Activated CD4-positive, alpha-beta T cell treated with anti-CD3 and anti-CD28 coated beads, Interleukin-10, Interleukin-2, amounts not matched to agents 100 ng/mL and 50 ng/mL, durations not matched to agents 16 hours and 8 hours (primary cell): ENCODE measurements at regions not wholly inside any gene's neighbourhood (a gene's known extent, or its start where the extent isn't known, plus 50 kb on each side); places are given as distances from the start of the nearest gene placed in this dataset.

Source experiments
- DNase-seq: peaks from one replicate; pipeline ENCODE4 v3.0.0-alpha.2; 2020

- no peak for DNase-seq
Observed at GRCh38 chrX:39189431-39189830, 388.2 kb downstream of the MID1IP1 start.

GRCh38 chrX:39194673-39195072, 393.4 kb downstream of the MID1IP1 start:
- DNase-seq: no peak

- no peak for DNase-seq
Observed at GRCh38 chrX:39195156-39195555, 393.9 kb downstream of the MID1IP1 start.

GRCh38 chrX:39196192-39197102, 395.2 kb downstream of the MID1IP1 start:
- peak; percentile 81 for DNase-seq

GRCh38 chrX:39199429-39199828, 398.2 kb downstream of the MID1IP1 start:
- no peak for DNase-seq

GRCh38 chrX:39201305-39201990, 400.2 kb downstream of the MID1IP1 start:
- DNase-seq: peak; percentile 60

- no peak for DNase-seq
Observed at GRCh38 chrX:39202641-39203040, 401.4 kb downstream of the MID1IP1 start.

GRCh38 chrX:39203427-39203826, 402.2 kb downstream of the MID1IP1 start:
- DNase-seq: no peak

- no peak for DNase-seq
Observed at GRCh38 chrX:39204353-39204752, 403.1 kb downstream of the MID1IP1 start.

- peak; percentile 55 for DNase-seq
Observed at GRCh38 chrX:39204945-39205344, 403.7 kb downstream of the MID1IP1 start.

- no peak for DNase-seq
Observed at GRCh38 chrX:39205467-39205866, 404.2 kb downstream of the MID1IP1 start.

GRCh38 chrX:39206399-39207145, 405.3 kb downstream of the MID1IP1 start:
- DNase-seq: no peak

- no peak for DNase-seq
Observed at GRCh38 chrX:39211501-39211900, 410.2 kb downstream of the MID1IP1 start.

- DNase-seq: peak; percentile 20
Observed at GRCh38 chrX:39212456-39212855, 411.2 kb downstream of the MID1IP1 start.

- DNase-seq: no peak
Observed at GRCh38 chrX:39214387-39215126, 413.3 kb downstream of the MID1IP1 start.

GRCh38 chrX:39220952-39221351, 419.7 kb downstream of the MID1IP1 start:
- DNase-seq: no peak

- no peak for DNase-seq
Observed at GRCh38 chrX:39222346-39223113, 421.3 kb downstream of the MID1IP1 start.

- no peak for DNase-seq
Observed at GRCh38 chrX:39226251-39226650, 425.0 kb downstream of the MID1IP1 start.

- no peak for DNase-seq
Observed at GRCh38 chrX:39227371-39227770, 426.1 kb downstream of the MID1IP1 start.

- DNase-seq: no peak
Observed at GRCh38 chrX:39238006-39238405, 436.7 kb downstream of the MID1IP1 start.

GRCh38 chrX:39242187-39242586, 440.9 kb downstream of the MID1IP1 start:
- DNase-seq: peak; percentile 34

- no peak for DNase-seq
Observed at GRCh38 chrX:39244147-39244546, 442.9 kb downstream of the MID1IP1 start.
